Mesenchymal stem cell (in vitro differentiated cells and primary cell): ENCODE measurements at regions not wholly inside any gene's neighbourhood (a gene's known extent, or its start where the extent isn't known, plus 50 kb on each side); places are given as distances from the start of the nearest gene placed in this dataset.

Experiments used
- DNase-seq: peaks from one replicate; pipeline ENCODE4 v3.0.0-alpha.2; 2013
- H2AFZ ChIP-seq: one replicate; pipeline ENCODE4 v1.6.1; 2013; ENCODE audit warnings: low read depth, mild to moderate bottlenecking, control low read depth, inconsistent platforms, low read length, moderate library complexity
- H2AK5ac ChIP-seq: 2 replicates; pipeline ENCODE4 v1.6.1; 2013; ENCODE audit warnings: low read length, moderate library complexity, mild to moderate bottlenecking, inconsistent platforms; ENCODE audit not compliant: severe bottlenecking
- H2BK120ac ChIP-seq: one replicate; pipeline ENCODE4 v1.6.1; 2013; ENCODE audit warnings: low read depth, mild to moderate bottlenecking, inconsistent platforms, low read length, moderate library complexity
- H2BK12ac ChIP-seq, 2 experiments: one replicate each; pipeline ENCODE4 v1.6.1; 2013; ENCODE audit warnings: inconsistent platforms in 2 of 2, low read length in 2 of 2, mild to moderate bottlenecking in 2 of 2, moderate library complexity in 2 of 2, control low read depth in 1 of 2
- H2BK15ac ChIP-seq: one replicate; pipeline ENCODE4 v1.6.1; 2013; ENCODE audit warnings: mild to moderate bottlenecking, low read depth, inconsistent platforms; ENCODE audit not compliant: poor library complexity, severe bottlenecking
- H2BK5ac ChIP-seq: 2 replicates; pipeline ENCODE4 v1.6.1; 2013; ENCODE audit warnings: low read depth, mild to moderate bottlenecking, low read length, control low read depth, inconsistent platforms; ENCODE audit not compliant: poor library complexity, severe bottlenecking
- H3K14ac ChIP-seq, 2 experiments: one replicate each; pipeline ENCODE4 v1.6.1; 2013; ENCODE audit warnings: inconsistent platforms in 2 of 2, low read length in 2 of 2, control low read depth in 1 of 2, mild to moderate bottlenecking in 1 of 2, moderate library complexity in 1 of 2
- H3K18ac ChIP-seq, 2 experiments: one replicate each; pipeline ENCODE4 v1.6.1; 2013; ENCODE audit warnings: inconsistent platforms in 2 of 2, low read length in 2 of 2, control low read depth in 1 of 2, low read depth in 1 of 2, mild to moderate bottlenecking in 1 of 2
- H3K23ac ChIP-seq, 2 experiments: one replicate each; pipeline ENCODE4 v1.6.1; 2013; ENCODE audit warnings: inconsistent platforms in 2 of 2, low read length in 2 of 2, mild to moderate bottlenecking in 2 of 2, moderate library complexity in 2 of 2, control low read depth in 1 of 2
- H3K27ac ChIP-seq: 2 replicates; pipeline ENCODE4 v1.5.1; 2013; ENCODE audit warnings: mild to moderate bottlenecking, moderate library complexity, low read length, control low read depth, inconsistent platforms; ENCODE audit not compliant: poor library complexity, severe bottlenecking
- H3K27me3 ChIP-seq, 2 experiments: 2 replicates each; pipeline versions ENCODE4 v1.6.1 to v1.7.0; 2013; ENCODE audit warnings: low read length in 2 of 2, mild to moderate bottlenecking in 2 of 2, moderate library complexity in 2 of 2, control low read depth in 1 of 2, inconsistent platforms in 1 of 2; ENCODE audit not compliant: control insufficient read depth in 1 of 2, insufficient read depth in 1 of 2
- H3K36me3 ChIP-seq, 2 experiments: 2 replicates each; pipeline versions ENCODE4 v1.6.1 to v1.7.0; 2013; ENCODE audit warnings: low read length in 2 of 2, control low read depth in 1 of 2, inconsistent platforms in 1 of 2, low read depth in 1 of 2, mild to moderate bottlenecking in 1 of 2; ENCODE audit not compliant: insufficient read depth in 2 of 2, control insufficient read depth in 1 of 2
- H3K4ac ChIP-seq, 2 experiments: one replicate each; pipeline ENCODE4 v1.6.1; 2013; ENCODE audit warnings: inconsistent platforms in 2 of 2, low read length in 2 of 2, mild to moderate bottlenecking in 2 of 2, moderate library complexity in 2 of 2, control low read depth in 1 of 2, low read depth in 1 of 2
- H3K4me1 ChIP-seq: 2 replicates; pipeline ENCODE4 v1.6.1; 2013; ENCODE audit warnings: low read depth, low read length, control low read depth; ENCODE audit not compliant: control insufficient read depth, insufficient read depth
- H3K4me2 ChIP-seq: 2 replicates; pipeline ENCODE4 v1.6.1; 2013; ENCODE audit warnings: low read length, mild to moderate bottlenecking, inconsistent platforms; ENCODE audit not compliant: poor library complexity, severe bottlenecking
- H3K4me3 ChIP-seq, 2 experiments: 2 replicates each; pipeline versions ENCODE4 v1.5.1 to v1.7.0; 2013; ENCODE audit warnings: low read length in 2 of 2, mild to moderate bottlenecking in 2 of 2, control low read depth in 1 of 2, low read depth in 1 of 2; ENCODE audit not compliant: insufficient read depth in 1 of 2
- H3K79me1 ChIP-seq: replicated peaks from 2 replicates; pipeline ENCODE4 v1.6.1; 2013; ENCODE audit warnings: mild to moderate bottlenecking, control low read depth, low read length, inconsistent platforms; ENCODE audit not compliant: poor library complexity, severe bottlenecking
- H3K9ac ChIP-seq: 2 replicates; pipeline ENCODE4 v1.7.0; 2013; ENCODE audit warnings: mild to moderate bottlenecking, low read length, moderate library complexity
- H3K9me3 ChIP-seq: 2 replicates; pipeline ENCODE4 v1.7.0; 2013; ENCODE audit warnings: mild to moderate bottlenecking, low read length; ENCODE audit not compliant: control insufficient read depth
- H4K8ac ChIP-seq: one replicate; pipeline ENCODE4 v1.6.1; 2013; ENCODE audit warnings: inconsistent platforms, mild to moderate bottlenecking, low read length, moderate library complexity
- H4K91ac ChIP-seq: one replicate; pipeline ENCODE4 v1.6.1; 2013; ENCODE audit warnings: mild to moderate bottlenecking, low read length, inconsistent platforms
- WGBS: methylation state at CpG from one replicate; pipeline ENCODE4 v1.1.7; 2013; ENCODE audit warnings: mixed read lengths; 5-methylcytosine and 5-hydroxymethylcytosine counted together

- Histone ChIP-seq H2AFZ (no peak overlapping the region), H3K4me3 (peak overlapping the region in 1 of 2 experiments; percentile 56), H2BK5ac (no peak overlapping the region), H3K18ac (no peak overlapping the region), H3K14ac (no peak overlapping the region), H2BK15ac (no peak overlapping the region), H3K4me1 (no peaks in the 10 kb centered on the region), H3K9ac (peak overlapping the region; percentile 60), H3K23ac (no peak overlapping the region), H3K27ac (no peak overlapping the region), H3K9me3 (no peaks in the 10 kb centered on the region), H4K91ac (no peak overlapping the region), H3K27me3 (peaks cover 26 to 49% of the 10 kb centered on the region in 2 experiments), H2BK12ac (no peak overlapping the region), H4K8ac (no peak overlapping the region), H3K79me1 (no peaks in the 10 kb centered on the region), H3K4me2 (no peak overlapping the region), H3K36me3 (no peaks in the 10 kb centered on the region), H2BK120ac (no peak overlapping the region), H2AK5ac (no peak overlapping the region), H3K4ac (no peak overlapping the region)
- 71% methylated on average over 5 of the region's 5 CpGs for WGBS
- no peak for DNase-seq
Observed at GRCh38 chr17:77610518-77610893, 348.0 kb upstream of the TNRC6C start.

- H3K4ac ChIP-seq, result no peak overlapping the region
- H3K36me3 ChIP-seq, result no peaks in the 10 kb centered on the region
- WGBS, result 77% methylated on average over 9 of the region's 9 CpGs
- no peak for DNase-seq
- H3K4me2 ChIP-seq, result no peak overlapping the region
- H3K9me3 ChIP-seq, result no peaks in the 10 kb centered on the region
- H2AK5ac ChIP-seq, result no peak overlapping the region
- no peak overlapping the region for H3K18ac ChIP-seq
- peak overlapping the region; percentile 60 for H3K9ac ChIP-seq
- no peak overlapping the region for H2BK120ac ChIP-seq
- H3K27ac ChIP-seq, result no peak overlapping the region
- H2BK15ac ChIP-seq, result no peak overlapping the region
- no peak overlapping the region for H3K23ac ChIP-seq
- no peak overlapping the region for H2AFZ ChIP-seq
- H2BK12ac ChIP-seq, result no peak overlapping the region
- H3K79me1 ChIP-seq, result no peaks in the 10 kb centered on the region
- no peak overlapping the region for H3K14ac ChIP-seq
- no peak overlapping the region for H2BK5ac ChIP-seq
- peak overlapping the region in 1 of 2 experiments; percentile 11 for H3K4me3 ChIP-seq
- no peak overlapping the region for H4K91ac ChIP-seq
- H3K4me1 ChIP-seq, result no peaks in the 10 kb centered on the region
- H3K27me3 ChIP-seq, result peaks cover 26 to 50% of the 10 kb centered on the region in 2 experiments
- H4K8ac ChIP-seq, result no peak overlapping the region
Observed at GRCh38 chr17:77610972-77611521, 347.5 kb upstream of the TNRC6C start.

GRCh38 chr17:77611791-77612502 lies 346.6 kb upstream of the TNRC6C start:
- H2BK120ac ChIP-seq, result no peak overlapping the region
- H2BK15ac ChIP-seq, result no peak overlapping the region
- no peak overlapping the region for H2AFZ ChIP-seq
- H3K18ac ChIP-seq, result no peak overlapping the region
- peaks cover 23 to 50% of the 10 kb centered on the region in 2 experiments for H3K27me3 ChIP-seq
- no peak overlapping the region for H3K4me2 ChIP-seq
- no peaks in the 10 kb centered on the region for H3K4me1 ChIP-seq
- no peak for DNase-seq
- no peak overlapping the region for H2BK12ac ChIP-seq
- 83% methylated on average over 15 of the region's 16 CpGs for WGBS
- no peak overlapping the region for H4K8ac ChIP-seq
- H3K4me3 ChIP-seq, result no peak overlapping the region
- H3K9ac ChIP-seq, result no peak overlapping the region
- H2BK5ac ChIP-seq, result no peak overlapping the region
- no peak overlapping the region for H3K27ac ChIP-seq
- no peak overlapping the region for H4K91ac ChIP-seq
- H3K36me3 ChIP-seq, result no peaks in the 10 kb centered on the region
- H2AK5ac ChIP-seq, result no peak overlapping the region
- no peak overlapping the region for H3K14ac ChIP-seq
- H3K9me3 ChIP-seq, result no peaks in the 10 kb centered on the region
- H3K4ac ChIP-seq, result no peak overlapping the region
- H3K23ac ChIP-seq, result no peak overlapping the region
- H3K79me1 ChIP-seq, result no peaks in the 10 kb centered on the region

- no peak for DNase-seq
- no peak overlapping the region for H2AFZ ChIP-seq
- no peaks in the 10 kb centered on the region for H3K4me1 ChIP-seq
- H3K4ac ChIP-seq, result no peak overlapping the region
- no peak overlapping the region for H3K18ac ChIP-seq
- no peak overlapping the region for H2BK5ac ChIP-seq
- no peak overlapping the region for H4K91ac ChIP-seq
- H2BK120ac ChIP-seq, result no peak overlapping the region
- no peak overlapping the region for H3K4me2 ChIP-seq
- H3K36me3 ChIP-seq, result no peaks in the 10 kb centered on the region
- H3K4me3 ChIP-seq, result no peak overlapping the region
- H3K23ac ChIP-seq, result no peak overlapping the region
- no peak overlapping the region for H2BK15ac ChIP-seq
- H3K14ac ChIP-seq, result no peak overlapping the region
- no peak overlapping the region for H3K27ac ChIP-seq
- H3K79me1 ChIP-seq, result no peaks in the 10 kb centered on the region
- WGBS, result 71% methylated on average over 7 of the region's 7 CpGs
- H2BK12ac ChIP-seq, result no peak overlapping the region
- H3K9me3 ChIP-seq, result no peaks in the 10 kb centered on the region
- H3K9ac ChIP-seq, result no peak overlapping the region
- H2AK5ac ChIP-seq, result no peak overlapping the region
- H3K27me3 ChIP-seq, result peaks cover 20 to 40% of the 10 kb centered on the region in 2 experiments
- no peak overlapping the region for H4K8ac ChIP-seq
Observed at GRCh38 chr17:77613218-77613617, 345.3 kb upstream of the TNRC6C start.
